WTC11 (cell line): ENCODE measurements at regions not wholly inside any gene's neighbourhood (a gene's known extent, or its start where the extent isn't known, plus 50 kb on each side); places are given as distances from the start of the nearest gene placed in this dataset.

Experiments
- ATAC-seq: fragments of 200-7000 bp; cut with Tn5 transposase; 2 replicates; pipeline ENCODE4 v1.10.0; 2021; ENCODE audit warnings: mild to moderate bottlenecking, moderate library complexity
- CTCF ChIA-PET: fragments of 300-600 bp; sonication (Branson Sonifier 250); formaldehyde crosslinking; loops from one replicate; lab custom pipeline; 2021; ENCODE audit warnings: antibody characterized with exemption; lab: Charles Lee
- POLR2A ChIA-PET: fragments of 350-600 bp; sonication (Branson Sonifier 250); formaldehyde crosslinking; loops from one replicate; lab custom pipeline; 2021; ENCODE audit warnings: antibody characterized with exemption; lab: Charles Lee
- DNase-seq: peaks from one replicate; pipeline ENCODE4 v3.0.0; 2021; ENCODE audit warnings: low spot score
- H3K27ac Mint-ChIP-seq: 2 replicates; pipeline ENCODE4 v1.8.0; 2021; ENCODE audit warnings: mixed read lengths
- H3K27me3 Mint-ChIP-seq: 2 replicates; pipeline ENCODE4 v1.8.0; 2021; ENCODE audit warnings: low read depth, mild to moderate bottlenecking, moderate library complexity, mixed read lengths
- H3K36me3 Mint-ChIP-seq: 2 replicates; pipeline ENCODE4 v1.8.0; 2021; ENCODE audit warnings: mixed read lengths
- H3K4me1 Mint-ChIP-seq: 2 replicates; pipeline ENCODE4 v1.8.0; 2022; ENCODE audit warnings: mixed read lengths
- H3K4me3 Mint-ChIP-seq: 2 replicates; pipeline ENCODE4 v1.8.0; 2021; ENCODE audit warnings: mild to moderate bottlenecking, moderate library complexity, mixed read lengths
- H3K9me3 Mint-ChIP-seq: 2 replicates; pipeline ENCODE4 v1.8.0; 2021; ENCODE audit warnings: mixed read lengths
- CREM ChIP-seq: sonication (generic); formaldehyde crosslinking; IDR thresholded peaks from 2 replicates; pipeline ENCODE4 v1.8.1; 2022; ENCODE audit warnings: mild to moderate bottlenecking, missing genetic modification reagents, moderate library complexity
- FOXP1 ChIP-seq: sonication (generic); formaldehyde crosslinking; IDR thresholded peaks from 2 replicates; pipeline ENCODE4 v1.8.0; 2022; ENCODE audit warnings: missing genetic modification reagents, mild to moderate bottlenecking, moderate library complexity, borderline replicate concordance
- HMGA2 ChIP-seq: fragments of 250-450 bp; sonication (Bioruptor Pico); IDR thresholded peaks from 2 replicates; pipeline ENCODE4 v1.4.0; 2021; ENCODE audit warnings: mild to moderate bottlenecking, moderate library complexity
- NFE2L1 ChIP-seq: sonication (generic); formaldehyde crosslinking; IDR thresholded peaks from 2 replicates; pipeline ENCODE4 v1.8.1; 2023; ENCODE audit warnings: missing genetic modification reagents
- RORB ChIP-seq: fragments of 250-450 bp; sonication (Bioruptor Pico); IDR thresholded peaks from 2 replicates; pipeline ENCODE4 v1.9.0; 2021; ENCODE audit warnings: mild to moderate bottlenecking
- SP1 ChIP-seq: sonication (generic); formaldehyde crosslinking; conservative IDR thresholded peaks from 2 replicates; pipeline ENCODE4 v1.8.1; 2022; ENCODE audit warnings: missing genetic modification reagents
- TCF7 ChIP-seq: sonication (generic); formaldehyde crosslinking; IDR thresholded peaks from 2 replicates; pipeline ENCODE4 v1.8.0; 2022; ENCODE audit warnings: mild to moderate bottlenecking, low read depth, missing genetic modification reagents, moderate library complexity
- ZNF232 ChIP-seq: sonication (generic); formaldehyde crosslinking; IDR thresholded peaks from 2 replicates; pipeline ENCODE4 v1.8.0; 2022; ENCODE audit warnings: mild to moderate bottlenecking, missing genetic modification reagents
- ZNF317 ChIP-seq: sonication (generic); formaldehyde crosslinking; IDR thresholded peaks from 2 replicates; pipeline ENCODE4 v1.8.1; 2023; ENCODE audit warnings: low read depth, mild to moderate bottlenecking, moderate library complexity, missing genetic modification reagents, borderline replicate concordance
- ZNF671 ChIP-seq: fragments of 250-450 bp; sonication (Bioruptor Pico); IDR thresholded peaks from 2 replicates; pipeline ENCODE4 v1.8.0; 2021; ENCODE audit warnings: mild to moderate bottlenecking
- TF ChIP-seq, protein P1 (sequence below): sonication (generic); formaldehyde crosslinking; IDR thresholded peaks from 2 replicates; pipeline ENCODE4 v1.8.0; 2022; ENCODE audit warnings: mild to moderate bottlenecking, missing genetic modification reagents
- TF ChIP-seq, protein P2 (sequence below): sonication (generic); formaldehyde crosslinking; IDR thresholded peaks from 2 replicates; pipeline ENCODE4 v1.8.1; 2023; ENCODE audit warnings: mild to moderate bottlenecking, missing genetic modification reagents, moderate library complexity
- TF ChIP-seq, protein P3 (sequence below): sonication (generic); formaldehyde crosslinking; IDR thresholded peaks from 2 replicates; pipeline ENCODE4 v1.8.1; 2022; ENCODE audit warnings: missing genetic modification reagents, borderline replicate concordance
- TF ChIP-seq, protein P4 (sequence below): sonication (generic); formaldehyde crosslinking; conservative IDR thresholded peaks from 2 replicates; pipeline ENCODE4 v1.8.1; 2022; ENCODE audit warnings: mild to moderate bottlenecking, missing genetic modification reagents
- TF ChIP-seq, protein P5 (sequence below): fragments of 250-450 bp; sonication (Bioruptor Pico); conservative IDR thresholded peaks from 2 replicates; pipeline ENCODE4 v1.9.0; 2021; ENCODE audit warnings: mild to moderate bottlenecking
- TF ChIP-seq, protein P6 (sequence below): sonication (generic); formaldehyde crosslinking; IDR thresholded peaks from 2 replicates; pipeline ENCODE4 v1.8.1; 2022; ENCODE audit warnings: mild to moderate bottlenecking, moderate library complexity, missing genetic modification reagents
- TF ChIP-seq, protein P7 (sequence below): sonication (generic); formaldehyde crosslinking; IDR thresholded peaks from 2 replicates; pipeline ENCODE4 v1.8.0; 2023; ENCODE audit warnings: missing genetic modification reagents
- TF ChIP-seq, protein P8 (sequence below): fragments of 200-600 bp; IDR thresholded peaks from 2 replicates; pipeline ENCODE4 v1.8.0; 2022; ENCODE audit warnings: antibody characterized with exemption
- TF ChIP-seq, protein P9 (sequence below): sonication (generic); formaldehyde crosslinking; IDR thresholded peaks from 2 replicates; pipeline ENCODE4 v1.8.1; 2023; ENCODE audit warnings: mild to moderate bottlenecking, missing genetic modification reagents, borderline replicate concordance

DNA sequence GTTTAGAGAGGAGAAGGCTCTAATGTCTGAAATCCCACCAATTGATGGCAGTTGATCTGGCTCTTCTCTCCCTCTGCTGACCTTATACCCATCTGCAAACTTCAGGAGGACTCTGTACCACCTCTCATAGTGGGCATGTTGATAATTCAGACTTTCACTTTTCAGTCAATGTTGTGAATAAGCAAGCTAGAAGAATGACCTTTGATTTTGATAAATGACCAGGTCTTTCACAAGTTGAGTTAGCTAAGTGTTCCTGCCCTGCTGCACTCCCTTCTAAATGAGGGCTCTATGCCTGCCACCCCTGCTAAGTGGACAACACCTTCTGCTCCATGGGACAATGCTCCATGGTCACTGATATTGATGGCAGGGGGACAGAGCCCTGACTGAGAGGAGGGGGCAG is 74.7 kb downstream of the SPRY4 start (continued):
- TF ChIP-seq, protein P1, sequence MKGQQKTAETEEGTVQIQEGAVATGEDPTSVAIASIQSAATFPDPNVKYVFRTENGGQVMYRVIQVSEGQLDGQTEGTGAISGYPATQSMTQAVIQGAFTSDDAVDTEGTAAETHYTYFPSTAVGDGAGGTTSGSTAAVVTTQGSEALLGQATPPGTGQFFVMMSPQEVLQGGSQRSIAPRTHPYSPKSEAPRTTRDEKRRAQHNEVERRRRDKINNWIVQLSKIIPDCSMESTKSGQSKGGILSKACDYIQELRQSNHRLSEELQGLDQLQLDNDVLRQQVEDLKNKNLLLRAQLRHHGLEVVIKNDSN, result no peak
- TF ChIP-seq, protein P2, sequence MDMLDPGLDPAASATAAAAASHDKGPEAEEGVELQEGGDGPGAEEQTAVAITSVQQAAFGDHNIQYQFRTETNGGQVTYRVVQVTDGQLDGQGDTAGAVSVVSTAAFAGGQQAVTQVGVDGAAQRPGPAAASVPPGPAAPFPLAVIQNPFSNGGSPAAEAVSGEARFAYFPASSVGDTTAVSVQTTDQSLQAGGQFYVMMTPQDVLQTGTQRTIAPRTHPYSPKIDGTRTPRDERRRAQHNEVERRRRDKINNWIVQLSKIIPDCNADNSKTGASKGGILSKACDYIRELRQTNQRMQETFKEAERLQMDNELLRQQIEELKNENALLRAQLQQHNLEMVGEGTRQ (CRISPR knock-in tag), result no peak
- TF ChIP-seq ZNF671, result no peak
- no peak for TF ChIP-seq CREM (CRISPR knock-in tag)

DNA sequence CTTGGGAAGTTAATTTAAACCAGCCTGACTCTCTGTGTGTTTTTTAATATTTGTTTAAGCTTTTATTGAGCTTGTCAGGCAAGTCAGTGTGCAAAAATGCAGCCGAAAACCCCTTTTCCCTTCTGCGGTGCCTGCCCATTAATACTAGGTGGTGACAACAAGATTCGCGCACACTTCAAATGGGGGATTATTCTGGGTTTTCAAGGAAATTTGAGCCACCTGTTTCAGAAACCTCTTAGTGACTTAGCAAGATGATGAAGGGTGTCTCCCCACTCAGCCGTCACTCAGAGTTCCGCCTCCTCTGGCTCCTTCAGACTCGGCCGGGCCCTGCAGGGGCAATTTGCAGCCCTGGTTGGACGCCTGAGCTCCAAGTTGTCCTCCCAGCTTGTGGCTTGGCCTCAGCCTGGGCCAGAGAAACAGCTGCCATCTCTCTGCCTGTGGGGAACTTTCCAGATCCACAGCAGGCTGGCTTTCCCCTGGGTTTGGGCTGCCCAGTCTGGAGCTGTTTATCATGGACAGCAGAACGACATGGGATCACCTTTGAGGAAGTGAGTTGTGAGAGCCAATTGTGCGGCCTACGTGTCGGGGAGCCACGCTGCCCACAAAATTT is 75.9 kb downstream of the SPRY4 start:
- CTCF ChIA-PET, result interaction anchor here (0.8 kb wide), 1 partner anchor 28 kb away, joined by 3 read pairs; no protein-coding TSS in a partner anchor
- TF ChIP-seq, protein P3, sequence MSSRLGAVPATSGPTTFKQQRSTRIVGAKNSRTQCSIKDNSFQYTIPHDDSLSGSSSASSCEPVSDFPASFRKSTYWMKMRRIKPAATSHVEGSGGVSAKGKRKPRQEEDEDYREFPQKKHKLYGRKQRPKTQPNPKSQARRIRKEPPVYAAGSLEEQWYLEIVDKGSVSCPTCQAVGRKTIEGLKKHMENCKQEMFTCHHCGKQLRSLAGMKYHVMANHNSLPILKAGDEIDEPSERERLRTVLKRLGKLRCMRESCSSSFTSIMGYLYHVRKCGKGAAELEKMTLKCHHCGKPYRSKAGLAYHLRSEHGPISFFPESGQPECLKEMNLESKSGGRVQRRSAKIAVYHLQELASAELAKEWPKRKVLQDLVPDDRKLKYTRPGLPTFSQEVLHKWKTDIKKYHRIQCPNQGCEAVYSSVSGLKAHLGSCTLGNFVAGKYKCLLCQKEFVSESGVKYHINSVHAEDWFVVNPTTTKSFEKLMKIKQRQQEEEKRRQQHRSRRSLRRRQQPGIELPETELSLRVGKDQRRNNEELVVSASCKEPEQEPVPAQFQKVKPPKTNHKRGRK (CRISPR knock-in tag), result no peak
- TF ChIP-seq, protein P4, sequence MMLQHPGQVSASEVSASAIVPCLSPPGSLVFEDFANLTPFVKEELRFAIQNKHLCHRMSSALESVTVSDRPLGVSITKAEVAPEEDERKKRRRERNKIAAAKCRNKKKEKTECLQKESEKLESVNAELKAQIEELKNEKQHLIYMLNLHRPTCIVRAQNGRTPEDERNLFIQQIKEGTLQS (CRISPR knock-in tag), result no peak
- TF ChIP-seq NFE2L1 (CRISPR knock-in tag) (no peak), ZNF232 (CRISPR knock-in tag) (no peak)
- TF ChIP-seq, protein P5, sequence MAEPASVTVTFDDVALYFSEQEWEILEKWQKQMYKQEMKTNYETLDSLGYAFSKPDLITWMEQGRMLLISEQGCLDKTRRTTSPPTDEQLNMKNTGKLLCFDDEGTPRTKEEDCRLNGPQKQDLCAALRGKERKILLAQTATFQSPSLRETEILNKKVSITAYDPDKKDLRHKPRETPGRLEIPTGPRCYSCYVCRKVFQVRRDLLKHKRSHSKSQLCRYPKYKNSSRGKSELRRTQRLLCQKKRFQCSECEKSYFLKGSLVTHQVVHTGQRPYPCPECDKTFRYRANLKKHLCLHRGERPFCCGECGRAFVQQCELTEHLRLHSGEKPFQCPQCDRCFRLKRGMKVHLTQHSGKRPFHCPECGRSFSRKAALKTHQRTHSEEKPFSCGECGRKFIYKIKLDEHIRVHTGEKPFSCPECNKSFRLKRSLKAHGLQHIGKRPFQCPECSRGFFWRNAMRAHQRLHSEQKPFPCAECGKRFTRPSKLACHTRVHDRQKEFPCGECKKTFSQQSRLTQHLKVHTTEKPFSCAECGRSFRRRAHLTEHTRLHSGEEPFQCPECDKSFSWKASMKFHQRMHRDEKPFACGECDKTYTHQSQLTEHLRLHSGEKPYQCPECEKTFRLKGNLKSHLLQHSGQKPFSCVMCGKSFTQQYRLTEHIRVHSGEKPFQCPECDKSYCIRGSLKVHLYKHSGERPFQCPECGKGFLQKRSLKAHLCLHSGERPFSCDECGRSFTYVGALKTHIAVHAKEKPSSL, result no peak
- TF ChIP-seq, protein P6, sequence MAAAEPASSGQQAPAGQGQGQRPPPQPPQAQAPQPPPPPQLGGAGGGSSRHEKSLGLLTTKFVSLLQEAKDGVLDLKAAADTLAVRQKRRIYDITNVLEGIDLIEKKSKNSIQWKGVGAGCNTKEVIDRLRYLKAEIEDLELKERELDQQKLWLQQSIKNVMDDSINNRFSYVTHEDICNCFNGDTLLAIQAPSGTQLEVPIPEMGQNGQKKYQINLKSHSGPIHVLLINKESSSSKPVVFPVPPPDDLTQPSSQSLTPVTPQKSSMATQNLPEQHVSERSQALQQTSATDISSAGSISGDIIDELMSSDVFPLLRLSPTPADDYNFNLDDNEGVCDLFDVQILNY (CRISPR knock-in tag), result no peak
- TF ChIP-seq, all 79 proteins: peak for 0
- Mint-ChIP-seq H3K9me3 (peaks cover 3% of the 10 kb centered on the region; the same call in 1 of the 2 replicates), H3K36me3 (peaks cover 2% of the 10 kb centered on the region; the same call in 1 of the 2 replicates), H3K27me3 (peaks cover 3% of the 10 kb centered on the region; the same call in 1 of the 2 replicates), H3K4me3 (no peak overlapping the region), H3K27ac (peak overlapping the region; percentile 18; the same call in 1 of the 2 replicates), H3K4me1 (peaks cover 23% of the 10 kb centered on the region)
- DNase-seq (peak; percentile 23), ATAC-seq (peak; percentile 54)
- POLR2A ChIA-PET, result no interaction called here

DNA sequence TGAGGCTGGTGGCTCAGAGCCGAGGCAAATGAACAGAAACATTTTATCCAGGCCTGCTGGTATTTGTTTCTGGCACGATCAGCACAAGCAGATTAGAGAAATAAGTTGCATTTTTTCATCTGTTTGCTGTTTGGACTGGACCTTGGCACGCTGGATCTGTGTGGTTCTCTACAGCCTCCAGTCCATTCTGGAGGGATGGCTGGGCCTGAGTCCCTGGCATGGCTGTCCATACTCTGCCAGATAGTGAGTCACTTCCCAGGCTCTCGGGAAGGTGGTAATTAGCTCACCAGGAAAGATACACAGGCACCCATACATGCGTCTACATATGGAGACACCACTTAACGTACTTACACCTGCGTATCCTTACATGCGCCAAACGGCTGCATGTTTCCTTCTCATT is 78.6 kb downstream of the SPRY4 start:
- H3K9me3 Mint-ChIP-seq, result peaks cover 18% of the 10 kb centered on the region
- peaks cover 6% of the 10 kb centered on the region for H3K27me3 Mint-ChIP-seq
- H3K4me1 Mint-ChIP-seq, result peaks cover 21% of the 10 kb centered on the region
- CTCF ChIA-PET, result interaction anchor here (0.8 to 0.9 kb wide), 3 partner anchors 23 to 94 kb away, joined by 3 read pairs; no protein-coding TSS in a partner anchor
- no peak overlapping the region for H3K4me3 Mint-ChIP-seq
- DNase-seq (no peak), ATAC-seq (no peak; the same call in 1 of the 2 replicates)
- peaks cover 5% of the 10 kb centered on the region for H3K36me3 Mint-ChIP-seq
- H3K27ac Mint-ChIP-seq, result peak overlapping the region; percentile 36; the same call in 1 of the 2 replicates
- POLR2A ChIA-PET, result interaction anchor here (0.8 kb wide), 1 partner anchor 111 kb away, joined by 3 read pairs; no protein-coding TSS in a partner anchor
- TF ChIP-seq FOXP1 (CRISPR knock-in tag) (no peak), ZNF317 (CRISPR knock-in tag) (no peak), RORB (CRISPR knock-in tag) (no peak), HMGA2 (CRISPR knock-in tag) (no peak), CREM (CRISPR knock-in tag) (no peak), TCF7 (CRISPR knock-in tag) (no peak), SP1 (CRISPR knock-in tag) (no peak)
- TF ChIP-seq, protein P7, sequence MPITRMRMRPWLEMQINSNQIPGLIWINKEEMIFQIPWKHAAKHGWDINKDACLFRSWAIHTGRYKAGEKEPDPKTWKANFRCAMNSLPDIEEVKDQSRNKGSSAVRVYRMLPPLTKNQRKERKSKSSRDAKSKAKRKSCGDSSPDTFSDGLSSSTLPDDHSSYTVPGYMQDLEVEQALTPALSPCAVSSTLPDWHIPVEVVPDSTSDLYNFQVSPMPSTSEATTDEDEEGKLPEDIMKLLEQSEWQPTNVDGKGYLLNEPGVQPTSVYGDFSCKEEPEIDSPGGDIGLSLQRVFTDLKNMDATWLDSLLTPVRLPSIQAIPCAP (CRISPR knock-in tag), result no peak
- TF ChIP-seq, protein P8, sequence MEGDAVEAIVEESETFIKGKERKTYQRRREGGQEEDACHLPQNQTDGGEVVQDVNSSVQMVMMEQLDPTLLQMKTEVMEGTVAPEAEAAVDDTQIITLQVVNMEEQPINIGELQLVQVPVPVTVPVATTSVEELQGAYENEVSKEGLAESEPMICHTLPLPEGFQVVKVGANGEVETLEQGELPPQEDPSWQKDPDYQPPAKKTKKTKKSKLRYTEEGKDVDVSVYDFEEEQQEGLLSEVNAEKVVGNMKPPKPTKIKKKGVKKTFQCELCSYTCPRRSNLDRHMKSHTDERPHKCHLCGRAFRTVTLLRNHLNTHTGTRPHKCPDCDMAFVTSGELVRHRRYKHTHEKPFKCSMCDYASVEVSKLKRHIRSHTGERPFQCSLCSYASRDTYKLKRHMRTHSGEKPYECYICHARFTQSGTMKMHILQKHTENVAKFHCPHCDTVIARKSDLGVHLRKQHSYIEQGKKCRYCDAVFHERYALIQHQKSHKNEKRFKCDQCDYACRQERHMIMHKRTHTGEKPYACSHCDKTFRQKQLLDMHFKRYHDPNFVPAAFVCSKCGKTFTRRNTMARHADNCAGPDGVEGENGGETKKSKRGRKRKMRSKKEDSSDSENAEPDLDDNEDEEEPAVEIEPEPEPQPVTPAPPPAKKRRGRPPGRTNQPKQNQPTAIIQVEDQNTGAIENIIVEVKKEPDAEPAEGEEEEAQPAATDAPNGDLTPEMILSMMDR, result no peak
- TF ChIP-seq, protein P9, sequence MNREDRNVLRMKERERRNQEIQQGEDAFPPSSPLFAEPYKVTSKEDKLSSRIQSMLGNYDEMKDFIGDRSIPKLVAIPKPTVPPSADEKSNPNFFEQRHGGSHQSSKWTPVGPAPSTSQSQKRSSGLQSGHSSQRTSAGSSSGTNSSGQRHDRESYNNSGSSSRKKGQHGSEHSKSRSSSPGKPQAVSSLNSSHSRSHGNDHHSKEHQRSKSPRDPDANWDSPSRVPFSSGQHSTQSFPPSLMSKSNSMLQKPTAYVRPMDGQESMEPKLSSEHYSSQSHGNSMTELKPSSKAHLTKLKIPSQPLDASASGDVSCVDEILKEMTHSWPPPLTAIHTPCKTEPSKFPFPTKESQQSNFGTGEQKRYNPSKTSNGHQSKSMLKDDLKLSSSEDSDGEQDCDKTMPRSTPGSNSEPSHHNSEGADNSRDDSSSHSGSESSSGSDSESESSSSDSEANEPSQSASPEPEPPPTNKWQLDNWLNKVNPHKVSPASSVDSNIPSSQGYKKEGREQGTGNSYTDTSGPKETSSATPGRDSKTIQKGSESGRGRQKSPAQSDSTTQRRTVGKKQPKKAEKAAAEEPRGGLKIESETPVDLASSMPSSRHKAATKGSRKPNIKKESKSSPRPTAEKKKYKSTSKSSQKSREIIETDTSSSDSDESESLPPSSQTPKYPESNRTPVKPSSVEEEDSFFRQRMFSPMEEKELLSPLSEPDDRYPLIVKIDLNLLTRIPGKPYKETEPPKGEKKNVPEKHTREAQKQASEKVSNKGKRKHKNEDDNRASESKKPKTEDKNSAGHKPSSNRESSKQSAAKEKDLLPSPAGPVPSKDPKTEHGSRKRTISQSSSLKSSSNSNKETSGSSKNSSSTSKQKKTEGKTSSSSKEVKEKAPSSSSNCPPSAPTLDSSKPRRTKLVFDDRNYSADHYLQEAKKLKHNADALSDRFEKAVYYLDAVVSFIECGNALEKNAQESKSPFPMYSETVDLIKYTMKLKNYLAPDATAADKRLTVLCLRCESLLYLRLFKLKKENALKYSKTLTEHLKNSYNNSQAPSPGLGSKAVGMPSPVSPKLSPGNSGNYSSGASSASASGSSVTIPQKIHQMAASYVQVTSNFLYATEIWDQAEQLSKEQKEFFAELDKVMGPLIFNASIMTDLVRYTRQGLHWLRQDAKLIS (CRISPR knock-in tag), result no peak
